Osteoblast (primary cell): ENCODE measurements at regions not wholly inside any gene's neighbourhood (a gene's known extent, or its start where the extent isn't known, plus 50 kb on each side); places are given as distances from the start of the nearest gene placed in this dataset.
A peak's percentile ranks its signal among the peaks of the same experiment; 100 is the strongest.

Source experiments
- DNase-seq: peaks from one replicate; pipeline ENCODE4 v3.0.0; 2011; ENCODE audit warnings: low spot score, mixed read lengths; ENCODE audit not compliant: insufficient read length; ENCODE audit errors: missing footprints
- H2AFZ ChIP-seq: 2 replicates; pipeline ENCODE4 v1.6.0; 2011; ENCODE audit warnings: mild to moderate bottlenecking, low read length
- H3K27ac ChIP-seq: 2 replicates; pipeline ENCODE4 v1.5.1; 2011; ENCODE audit warnings: mild to moderate bottlenecking, low read depth, low read length, moderate library complexity
- H3K27me3 ChIP-seq: 2 replicates; pipeline ENCODE4 v1.6.0; 2012; ENCODE audit warnings: mild to moderate bottlenecking, control low read depth, inconsistent platforms, low read length, moderate library complexity; ENCODE audit not compliant: insufficient read depth
- H3K36me3 ChIP-seq: 2 replicates; pipeline ENCODE4 v1.5.1; 2011; ENCODE audit warnings: mild to moderate bottlenecking, low read length, control low read depth, moderate library complexity; ENCODE audit not compliant: insufficient read depth
- H3K4me1 ChIP-seq: 2 replicates; pipeline ENCODE4 v1.5.1; 2011; ENCODE audit warnings: mild to moderate bottlenecking, low read length, control low read depth, moderate library complexity; ENCODE audit not compliant: insufficient read depth
- H3K4me2 ChIP-seq: 2 replicates; pipeline ENCODE4 v1.6.0; 2011; ENCODE audit warnings: mild to moderate bottlenecking, low read length; ENCODE audit not compliant: insufficient read depth
- H3K4me3 ChIP-seq: fragments of 200-600 bp; sonication (generic); 3 replicates; pipeline ENCODE4 v1.5.1; 2012; ENCODE audit warnings: mild to moderate bottlenecking, low read length, inconsistent platforms; ENCODE audit not compliant: insufficient read depth
- H3K79me2 ChIP-seq: 2 replicates; pipeline ENCODE4 v1.6.0; 2012; ENCODE audit warnings: mild to moderate bottlenecking, low read length, control low read depth, inconsistent platforms; ENCODE audit not compliant: insufficient read depth
- H3K9me3 ChIP-seq: 2 replicates; pipeline ENCODE4 v1.5.1; 2011; ENCODE audit warnings: low read depth, low read length, control low read depth
- H4K20me1 ChIP-seq: 2 replicates; pipeline ENCODE4 v1.6.0; 2012; ENCODE audit warnings: mild to moderate bottlenecking, low read length, control low read depth; ENCODE audit not compliant: insufficient read depth
- CTCF ChIP-seq: IDR thresholded peaks from 2 replicates; pipeline ENCODE4 v1.5.1; 2011; ENCODE audit warnings: mild to moderate bottlenecking, low read depth, low read length, moderate library complexity; ENCODE audit errors: extremely low read depth

GRCh38 chr3:106014971-106015370 lies 146.2 kb upstream of the CBLB start:
- Histone ChIP-seq H2AFZ (no peak overlapping the region), H4K20me1 (no peaks in the 10 kb centered on the region), H3K79me2 (no peaks in the 10 kb centered on the region), H3K36me3 (no peaks in the 10 kb centered on the region), H3K4me3 (no peak overlapping the region), H3K9me3 (no peaks in the 10 kb centered on the region), H3K4me2 (no peak overlapping the region), H3K27ac (peak overlapping the region; percentile 90), H3K27me3 (no peaks in the 10 kb centered on the region), H3K4me1 (peaks cover 18% of the 10 kb centered on the region)
- no peak for DNase-seq
- TF ChIP-seq CTCF: no peak

GRCh38 chr3:106018102-106018501 lies 149.3 kb upstream of the CBLB start:
- Histone ChIP-seq H4K20me1 (no peaks in the 10 kb centered on the region), H2AFZ (no peak overlapping the region), H3K79me2 (no peaks in the 10 kb centered on the region), H3K4me1 (peaks cover 18% of the 10 kb centered on the region), H3K27ac (no peak overlapping the region), H3K36me3 (no peaks in the 10 kb centered on the region), H3K27me3 (no peaks in the 10 kb centered on the region), H3K4me3 (no peak overlapping the region), H3K9me3 (no peaks in the 10 kb centered on the region), H3K4me2 (no peak overlapping the region)
- DNase-seq: no peak
- TF ChIP-seq CTCF: no peak

- H3K27me3 ChIP-seq: no peaks in the 10 kb centered on the region
- H4K20me1 ChIP-seq: no peaks in the 10 kb centered on the region
- no peak overlapping the region for H3K4me2 ChIP-seq
- no peak for DNase-seq
- H3K9me3 ChIP-seq: no peaks in the 10 kb centered on the region
- H3K27ac ChIP-seq: no peak overlapping the region
- no peaks in the 10 kb centered on the region for H3K79me2 ChIP-seq
- H3K4me3 ChIP-seq: no peak overlapping the region
- H3K4me1 ChIP-seq: peaks cover 11% of the 10 kb centered on the region
- H3K36me3 ChIP-seq: no peaks in the 10 kb centered on the region
- TF ChIP-seq CTCF: no peak
- peak overlapping the region; percentile 37 for H2AFZ ChIP-seq
Observed at GRCh38 chr3:106018929-106019550, 150.2 kb upstream of the CBLB start.

GRCh38 chr3:106022913-106023312 lies 154.1 kb upstream of the CBLB start:
- H3K36me3 ChIP-seq: no peaks in the 10 kb centered on the region
- H3K4me2 ChIP-seq: no peak overlapping the region
- H3K9me3 ChIP-seq: no peaks in the 10 kb centered on the region
- no peak overlapping the region for H3K4me3 ChIP-seq
- no peak for TF ChIP-seq CTCF
- H4K20me1 ChIP-seq: no peaks in the 10 kb centered on the region
- no peaks in the 10 kb centered on the region for H3K27me3 ChIP-seq
- H2AFZ ChIP-seq: no peak overlapping the region
- no peaks in the 10 kb centered on the region for H3K79me2 ChIP-seq
- no peak for DNase-seq
- H3K27ac ChIP-seq: no peak overlapping the region
- H3K4me1 ChIP-seq: peaks cover 7% of the 10 kb centered on the region
